NCI-H2171 treated with DMSO at 0.1 percent for 48 hours (cell line): ENCODE measurements at regions not wholly inside any gene's neighbourhood (a gene's known extent, or its start where the extent isn't known, plus 50 kb on each side); places are given as distances from the start of the nearest gene placed in this dataset.
A peak's percentile ranks its signal among the peaks of the same experiment; 100 is the strongest.
"Not testable (repeated sequence)": the region's sequence is repeated elsewhere in the genome, so short reads cannot be mapped to it uniquely, and the experiment has no call there.

Experiments used
- DNase-seq: peaks from one replicate; lab custom pipeline; 2025; lab: John Stamatoyannopoulos, UW

GRCh38 chr11:70894566-70895365, 357.6 kb downstream of the SHANK2 start:
- no peak for DNase-seq

- DNase-seq: no peak
These were observed 357.1 kb downstream of the SHANK2 start for GRCh38 chr11:70895366-70895670.

- no peak for DNase-seq
These were observed 354.9 kb downstream of the SHANK2 start for GRCh38 chr11:70897429-70897828.

GRCh38 chr11:70899616-70900015, 352.8 kb downstream of the SHANK2 start:
- DNase-seq: no peak

- DNase-seq: no peak
These were observed 351.8 kb downstream of the SHANK2 start for GRCh38 chr11:70900540-70900939.

GRCh38 chr11:70901951-70902521, 350.3 kb downstream of the SHANK2 start:
- DNase-seq: no peak

- not testable (repeated sequence) for DNase-seq
These were observed 349.1 kb downstream of the SHANK2 start for GRCh38 chr11:70903229-70903628.

- DNase-seq: no peak
These were observed 346.3 kb downstream of the SHANK2 start for GRCh38 chr11:70906101-70906500.

GRCh38 chr11:70908223-70908622, 344.2 kb downstream of the SHANK2 start:
- DNase-seq: no peak

- no peak for DNase-seq
These were observed 341.5 kb downstream of the SHANK2 start for GRCh38 chr11:70910835-70911234.

- DNase-seq: no peak
These were observed 340.0 kb downstream of the SHANK2 start for GRCh38 chr11:70912226-70912840.

GRCh38 chr11:70913715-70914231, 338.6 kb downstream of the SHANK2 start:
- peak; percentile 83 for DNase-seq

- peak; percentile 44 for DNase-seq
These were observed 337.9 kb downstream of the SHANK2 start for GRCh38 chr11:70914496-70914895.

- DNase-seq: peak; percentile 68
These were observed 337.0 kb downstream of the SHANK2 start for GRCh38 chr11:70915158-70915985.

- DNase-seq: no peak
These were observed 336.0 kb downstream of the SHANK2 start for GRCh38 chr11:70916351-70916750.

GRCh38 chr11:70918242-70918641, 334.1 kb downstream of the SHANK2 start:
- DNase-seq: no peak

- no peak for DNase-seq
These were observed 330.6 kb downstream of the SHANK2 start for GRCh38 chr11:70921804-70922203.

- no peak for DNase-seq
These were observed 328.3 kb downstream of the SHANK2 start for GRCh38 chr11:70924108-70924507.

GRCh38 chr11:70925238-70925637, 327.1 kb downstream of the SHANK2 start:
- DNase-seq: no peak

GRCh38 chr11:70926543-70927201, 325.7 kb downstream of the SHANK2 start:
- no peak for DNase-seq

GRCh38 chr11:70928854-70929598, 323.4 kb downstream of the SHANK2 start:
- DNase-seq: peak; percentile 15
